Right ventricle myocardium superior (tissue), 1 donor: ENCODE measurements at regions not wholly inside any gene's neighbourhood (a gene's known extent, or its start where the extent isn't known, plus 50 kb on each side); places are given as distances from the start of the nearest gene placed in this dataset.
"Not testable (repeated sequence)": the region's sequence is repeated elsewhere in the genome, so short reads cannot be mapped to it uniquely, and the experiment has no call there.

Experiments
- ATAC-seq: fragments of 200-7000 bp; cut with Tn5 transposase; one replicate; pipeline ENCODE4 v1.9.1; 2020; ENCODE audit warnings: mild to moderate bottlenecking; ENCODE audit not compliant: poor library complexity
- DNase-seq: peaks from one replicate; pipeline ENCODE4 v3.0.0-alpha.2; 2020
- intact Hi-C: fragments of 100-400 bp; cut with DNase I; formaldehyde crosslinking; loops from one replicate; pipeline ENCODE4 v1.11.2; 2022
- donor health status: DM: no; HTN: yes; CAD: no; lungs with severe emphysema.

DNA sequence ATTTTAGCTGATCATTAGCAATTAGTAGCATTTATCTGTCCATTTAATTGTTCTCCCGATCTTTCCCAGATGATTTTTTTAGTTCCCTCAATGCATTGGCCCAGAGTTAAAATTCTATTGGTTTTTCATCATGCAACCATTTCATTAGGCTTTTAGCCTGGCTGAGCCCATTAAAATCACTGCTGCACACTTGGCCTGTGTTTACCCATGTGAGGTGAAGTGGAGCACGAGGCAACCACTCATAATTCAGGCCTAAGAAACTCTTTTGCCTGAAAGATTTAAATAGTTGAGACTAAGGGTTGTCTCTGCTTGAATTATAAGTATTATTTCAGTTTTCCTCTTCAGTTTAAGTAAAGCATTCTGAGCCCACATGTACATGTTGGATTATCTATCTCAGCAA is 889.0 kb upstream of the ADGRL4 start:
- no peak for ATAC-seq
- intact Hi-C loops = no loop called here
- no peak for DNase-seq

DNA sequence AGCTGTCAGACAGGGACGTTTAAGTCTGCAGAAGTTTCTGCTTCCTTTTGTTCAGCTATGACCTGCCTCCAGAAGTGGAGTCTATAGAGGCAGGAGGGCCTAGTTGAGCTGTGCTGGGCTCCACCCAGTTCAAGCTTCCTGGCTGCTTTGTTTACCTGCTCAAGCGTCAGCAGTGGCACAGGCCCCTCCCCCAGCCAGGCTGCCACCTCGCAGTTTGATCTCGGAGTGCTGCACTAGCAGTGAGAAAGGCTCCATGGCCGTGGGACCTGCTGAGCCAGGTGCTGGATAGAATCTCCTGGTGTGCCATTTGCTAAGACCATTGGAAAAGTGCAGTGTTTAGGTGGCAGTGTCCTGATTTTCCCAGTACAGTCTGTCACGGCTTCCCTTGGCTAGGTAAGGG is 887.6 kb upstream of the ADGRL4 start:
- intact Hi-C loops, ATAC-seq, DNase-seq: not testable (repeated sequence)

DNA sequence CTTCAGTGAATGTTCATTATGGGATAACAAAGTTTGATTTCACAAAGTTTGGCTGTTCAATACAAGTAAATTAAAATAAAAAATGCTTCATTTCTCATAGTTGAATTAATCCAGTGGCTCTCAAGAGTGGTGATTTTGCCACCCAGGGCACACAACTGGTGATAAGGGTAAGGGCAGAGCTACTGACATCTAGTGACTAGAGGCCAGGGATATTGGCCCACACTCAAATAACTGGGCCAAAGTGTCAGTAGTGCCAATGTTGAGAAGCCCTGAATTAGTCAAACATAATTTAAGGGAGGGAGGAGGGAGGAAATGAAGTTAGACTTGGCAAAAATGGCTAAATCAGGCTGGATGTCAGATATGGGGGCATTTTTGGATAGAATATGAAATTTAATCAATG is 880.5 kb upstream of the ADGRL4 start:
- intact Hi-C loops = no loop called here
- ATAC-seq = peak; percentile 73
- no peak for DNase-seq

DNA sequence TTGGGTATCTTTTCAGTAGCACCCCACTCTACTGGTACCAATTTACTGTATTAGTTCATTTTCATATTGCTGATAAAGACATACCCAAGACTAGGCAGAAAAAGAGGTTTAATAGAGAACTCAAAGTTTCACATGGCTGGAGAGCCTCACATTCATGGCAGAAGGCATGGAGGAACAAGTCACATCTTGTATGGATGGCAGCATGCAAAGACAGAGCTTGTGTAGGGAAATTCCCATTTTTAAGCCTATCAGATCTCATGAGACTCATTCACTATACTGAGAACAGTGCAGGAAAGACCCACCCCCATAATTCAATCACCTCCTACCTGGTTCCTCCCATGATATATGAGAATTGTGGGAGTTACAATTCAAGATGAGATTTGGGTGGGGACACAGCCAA is 878.6 kb upstream of the ADGRL4 start:
- no peak for ATAC-seq
- no peak for DNase-seq
- intact Hi-C loops = no loop called here

DNA sequence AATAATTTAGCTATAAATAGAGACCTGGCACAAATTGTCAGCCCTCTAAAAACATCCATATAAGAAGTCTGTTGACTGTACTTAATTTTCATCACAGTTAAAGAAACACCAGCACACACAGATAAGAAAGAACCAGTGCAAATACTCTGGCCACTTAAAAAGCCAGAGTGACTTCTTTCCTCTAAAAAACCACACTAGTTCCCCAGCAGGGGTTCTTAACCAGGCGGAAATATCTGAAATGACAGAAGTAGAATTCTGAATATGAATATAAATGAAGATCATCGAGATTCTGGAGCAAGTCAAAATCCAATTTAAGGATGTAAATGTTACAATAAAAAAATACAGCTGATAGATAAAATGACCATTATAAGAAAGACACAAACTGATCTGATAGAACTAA is 870.6 kb upstream of the ADGRL4 start:
- ATAC-seq (no peak), DNase-seq (no peak)
- intact Hi-C loops = no loop called here

DNA sequence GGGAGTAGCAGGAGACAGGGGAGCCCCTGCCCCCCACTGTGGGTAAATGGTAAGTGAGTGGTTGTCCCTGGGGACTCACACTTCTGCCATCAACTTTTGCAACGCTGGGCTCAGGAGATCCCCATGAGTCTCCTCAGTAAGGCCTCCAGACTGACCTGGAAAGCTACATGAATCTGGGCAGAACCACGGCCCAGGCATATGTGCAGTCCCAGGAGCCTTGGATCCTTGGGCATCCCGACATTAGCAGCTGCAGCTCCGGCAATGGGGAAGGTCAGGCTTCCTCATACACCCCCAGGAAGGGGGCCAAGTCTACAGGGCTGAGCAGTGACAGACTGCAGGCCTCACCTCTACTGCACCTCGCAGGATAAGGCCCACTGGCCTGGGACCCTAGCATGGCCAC is 868.7 kb upstream of the ADGRL4 start:
- intact Hi-C loops = no loop called here
- DNase-seq (no peak), ATAC-seq (no peak)

DNA sequence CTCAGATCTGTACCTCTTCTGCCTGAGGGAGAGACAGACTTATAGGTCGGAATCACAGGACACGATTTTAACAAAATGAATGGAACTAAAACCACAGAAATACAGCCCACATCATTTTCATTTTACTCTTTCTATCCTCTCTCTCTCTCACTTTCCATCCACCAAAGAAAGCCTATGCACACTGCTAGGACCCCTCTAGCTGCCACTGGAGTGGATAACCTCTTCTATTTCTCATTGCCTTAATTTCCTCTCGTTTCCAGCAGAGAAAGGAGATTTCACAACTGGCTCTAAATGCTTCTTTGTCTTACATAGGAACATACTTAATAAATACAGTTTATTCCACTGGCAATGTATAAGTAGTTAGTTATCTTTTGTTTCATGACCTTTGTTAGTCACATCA is 867.8 kb upstream of the ADGRL4 start:
- DNase-seq = no peak
- ATAC-seq = no peak
- intact Hi-C loops = no loop called here

DNA sequence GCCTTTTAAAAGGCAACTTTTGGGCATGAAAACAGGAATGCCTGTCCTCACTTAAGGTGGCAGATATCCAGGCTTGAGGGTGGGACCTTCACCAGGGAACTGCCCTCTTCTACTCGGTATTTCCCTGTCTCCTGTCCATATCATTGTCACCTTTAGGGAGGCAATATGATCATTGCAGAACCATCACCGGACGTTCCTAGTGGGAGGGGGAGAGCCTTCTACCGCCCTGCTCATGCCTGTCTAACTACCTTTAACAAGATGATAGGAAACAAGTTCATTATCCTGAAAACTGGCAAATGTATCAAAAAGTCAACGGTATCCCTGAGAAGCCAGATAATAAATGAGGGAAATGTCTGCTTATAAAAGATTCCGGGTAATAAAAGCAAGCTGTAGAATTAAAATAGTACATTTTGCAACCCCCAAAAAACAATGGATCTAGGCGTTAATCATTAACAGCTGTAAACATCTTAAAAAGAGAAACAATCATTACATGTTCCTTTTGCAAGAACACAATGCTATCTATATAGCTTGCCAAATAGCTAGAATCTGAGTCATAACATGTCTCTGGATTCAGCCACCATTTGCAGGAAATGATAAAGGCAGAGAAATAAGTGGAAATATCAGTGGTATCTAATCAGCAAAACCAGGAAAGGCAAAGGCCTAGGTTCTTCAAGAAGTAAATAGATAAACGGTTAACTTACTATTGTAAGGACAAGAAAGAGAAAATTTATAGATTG is 852.9 kb upstream of the ADGRL4 start:
- intact Hi-C loops = no loop called here
- DNase-seq = no peak
- ATAC-seq = no peak

DNA sequence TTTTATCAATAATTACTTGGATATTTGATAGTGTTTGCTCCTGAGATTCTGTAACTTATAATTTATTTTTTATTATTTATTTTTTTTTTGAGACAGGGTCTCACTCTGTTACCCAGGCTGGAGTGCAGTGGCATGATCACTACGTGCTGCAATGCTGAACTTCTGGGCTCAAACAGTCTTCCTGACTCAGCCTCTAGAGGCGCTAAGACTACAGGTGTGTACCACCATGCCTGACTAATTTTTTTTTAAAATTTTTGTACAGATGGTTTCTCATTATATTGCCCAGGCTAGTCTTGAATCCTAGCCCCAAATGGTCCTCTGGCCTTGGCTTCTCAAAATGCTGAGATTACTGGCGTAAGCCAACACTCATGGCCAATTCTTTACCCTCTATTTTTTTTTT is 845.5 kb upstream of the ADGRL4 start:
- DNase-seq (no peak), ATAC-seq (no peak)
- intact Hi-C loops = no loop called here

DNA sequence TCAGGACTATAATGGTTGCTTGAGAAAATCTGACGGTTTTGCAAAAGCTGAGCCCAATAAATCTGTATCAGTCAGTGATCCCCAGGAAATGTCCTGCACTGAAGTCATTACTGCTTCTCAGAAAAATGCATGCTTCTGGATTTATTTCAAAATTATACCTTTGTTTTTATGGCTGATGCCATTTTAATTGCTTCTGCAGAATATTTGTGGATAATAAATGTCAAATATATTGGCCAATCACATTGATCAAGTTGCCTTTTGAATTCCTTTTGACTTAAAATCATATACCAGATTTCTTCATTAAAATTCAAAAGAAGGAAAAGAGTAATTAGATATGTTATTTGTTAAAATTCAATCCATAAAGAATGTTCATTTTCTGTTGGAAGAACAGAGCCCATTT is 842.9 kb upstream of the ADGRL4 start:
- intact Hi-C loops = no loop called here
- ATAC-seq (no peak), DNase-seq (no peak)

DNA sequence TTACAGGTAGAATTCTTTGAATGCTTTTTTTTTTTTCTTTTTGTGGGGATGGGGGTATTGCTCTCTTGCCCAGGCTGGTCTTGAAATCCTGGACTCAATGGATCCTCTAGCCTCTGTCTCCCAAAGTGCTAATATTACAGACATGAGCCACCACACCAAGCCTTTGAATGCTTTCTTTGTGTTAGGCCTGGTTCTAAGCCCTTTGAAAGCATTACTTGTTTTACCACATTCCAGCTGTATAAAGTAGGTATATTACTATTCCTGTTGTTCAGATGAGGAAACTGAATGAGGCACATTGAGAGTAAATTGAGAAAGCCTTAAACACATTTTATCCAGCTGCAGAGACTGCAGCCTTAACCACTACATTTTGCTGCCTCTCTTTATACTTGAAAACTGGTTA is 841.8 kb upstream of the ADGRL4 start:
- DNase-seq (no peak), ATAC-seq (no peak)
- intact Hi-C loops = no loop called here

DNA sequence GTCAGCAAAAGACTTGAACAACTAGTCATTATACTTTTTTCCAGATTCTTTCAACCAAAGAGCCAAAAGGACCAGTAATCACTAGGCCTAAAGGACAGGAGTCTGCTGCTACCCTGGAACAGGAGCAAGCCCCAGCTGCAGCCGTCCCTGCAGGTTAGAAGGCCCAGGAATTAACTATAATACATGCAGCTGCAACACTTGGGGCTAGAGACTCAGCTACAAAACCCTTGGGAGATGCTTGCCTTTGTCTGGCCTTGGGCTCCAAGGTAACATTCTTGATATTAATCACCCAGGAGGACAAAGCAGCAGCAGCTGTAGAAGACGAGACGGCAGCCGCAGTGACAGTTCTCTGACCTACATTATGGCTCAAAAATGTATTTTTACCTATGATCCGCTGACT is 841.2 kb upstream of the ADGRL4 start:
- DNase-seq (no peak), ATAC-seq (peak; percentile 22)
- intact Hi-C loops = no loop called here

DNA sequence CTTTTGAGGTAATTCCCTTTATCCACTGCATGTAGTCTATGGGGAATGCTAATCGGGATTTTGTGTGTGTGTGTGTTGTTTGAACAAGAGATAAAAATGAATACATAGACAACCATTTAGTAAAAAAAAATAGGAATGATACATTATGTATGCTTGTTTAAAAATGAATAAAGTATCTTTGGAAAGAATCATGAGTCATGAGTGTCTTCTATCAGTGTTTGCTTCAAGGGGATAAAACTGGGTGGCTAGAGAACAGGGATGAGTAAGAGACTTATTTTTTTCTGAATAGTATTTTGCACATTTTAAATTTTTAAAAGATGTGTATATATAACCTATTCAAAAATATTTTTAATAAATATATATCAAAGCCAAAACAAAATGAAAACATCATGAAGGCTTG is 839.4 kb upstream of the ADGRL4 start:
- intact Hi-C loops = no loop called here
- ATAC-seq (no peak), DNase-seq (no peak)

DNA sequence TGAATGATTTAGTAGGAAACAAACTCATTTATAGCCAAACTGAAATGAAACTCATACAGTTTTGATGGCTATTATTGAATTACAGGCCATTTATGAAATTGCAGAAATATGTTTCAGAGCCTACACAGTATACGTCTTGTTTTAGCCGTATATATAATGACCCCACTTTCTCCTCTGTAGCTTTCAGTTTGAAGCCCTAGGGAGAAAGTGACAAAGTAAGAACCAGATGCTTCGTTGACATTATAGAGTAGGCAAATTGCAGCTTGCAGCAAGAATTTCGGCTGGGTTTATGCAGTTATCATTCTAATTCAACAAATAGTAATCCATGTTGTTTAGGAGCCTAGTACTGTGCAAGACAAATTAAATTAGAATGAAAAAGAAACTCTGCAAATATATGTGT is 836.3 kb upstream of the ADGRL4 start:
- intact Hi-C loops = no loop called here
- DNase-seq (no peak), ATAC-seq (no peak)

DNA sequence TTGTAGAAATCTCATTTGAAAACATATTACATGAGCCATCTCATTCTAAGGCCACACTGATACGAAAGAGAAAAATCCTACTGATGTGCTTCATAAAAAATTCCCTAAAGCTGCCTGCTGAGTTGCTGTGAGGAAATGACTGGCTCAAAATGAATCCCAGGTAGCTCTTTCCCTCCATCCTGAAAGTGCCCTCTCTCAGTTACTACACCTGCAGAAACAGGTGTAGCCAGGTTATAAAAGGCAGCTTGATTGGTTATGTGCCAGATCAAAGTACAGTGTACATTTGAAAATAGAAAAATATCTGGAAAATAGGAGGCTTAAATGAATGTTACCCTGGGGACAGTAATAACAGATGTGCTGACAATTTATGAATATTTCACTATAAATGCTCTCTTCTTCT is 833.4 kb upstream of the ADGRL4 start:
- DNase-seq (no peak), ATAC-seq (no peak)
- intact Hi-C loops = no loop called here

DNA sequence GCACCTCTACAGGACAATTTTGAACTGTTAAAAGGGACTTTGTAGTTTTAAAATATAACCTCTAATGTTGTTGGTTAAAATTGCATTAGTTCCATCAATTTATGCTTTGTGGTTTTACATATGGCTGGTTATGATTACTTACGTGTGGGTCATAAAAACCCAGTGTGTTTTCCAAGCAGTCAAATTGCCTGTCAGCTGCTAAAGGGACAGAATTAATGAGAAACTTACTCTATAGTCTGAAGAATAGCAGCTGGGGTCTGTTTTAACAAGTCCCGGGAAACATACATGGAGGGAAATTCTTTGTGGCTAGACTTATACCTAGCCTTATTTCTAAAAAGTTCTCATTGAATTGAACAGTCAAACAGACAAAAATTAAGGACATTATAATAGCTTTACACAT is 820.9 kb upstream of the ADGRL4 start:
- ATAC-seq (no peak), DNase-seq (no peak)
- intact Hi-C loops = no loop called here

DNA sequence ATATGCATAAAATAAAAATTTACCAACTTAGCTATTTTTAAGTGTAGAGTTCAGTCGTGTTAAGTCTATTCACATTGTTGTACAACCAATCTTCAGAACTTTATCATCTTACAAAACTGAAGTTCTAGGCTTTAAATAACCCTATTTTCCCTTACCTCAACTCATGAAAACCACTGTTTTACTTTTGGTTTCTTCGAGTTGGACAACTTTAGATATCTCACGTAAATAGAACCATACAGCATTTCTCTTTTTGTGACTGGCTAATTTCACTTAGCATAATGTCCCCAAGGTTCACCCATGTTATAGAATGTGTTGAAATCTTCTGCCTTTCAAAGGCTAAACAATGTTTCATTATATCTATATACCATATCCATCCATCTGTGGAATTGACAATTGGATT is 819.0 kb upstream of the ADGRL4 start:
- ATAC-seq (no peak), DNase-seq (no peak)
- intact Hi-C loops = no loop called here

DNA sequence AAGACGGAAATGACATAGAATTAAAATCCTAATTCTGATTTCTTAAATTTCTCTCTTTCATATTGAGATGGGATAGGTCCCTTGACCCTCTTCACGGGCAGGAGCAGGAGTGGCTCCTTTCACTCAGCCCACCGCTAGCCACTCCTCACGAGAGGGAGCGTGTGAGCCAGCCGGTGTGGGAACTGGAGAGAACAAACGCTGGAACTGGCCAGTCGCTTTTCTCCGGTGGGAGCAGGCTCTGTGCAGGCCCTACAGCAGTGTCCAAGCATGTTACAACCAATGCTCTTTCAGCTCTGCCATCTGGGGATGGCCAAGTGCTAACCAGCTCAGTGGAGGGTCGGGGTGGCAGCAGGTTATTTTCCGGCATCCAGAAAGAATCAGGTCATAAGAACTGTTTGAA is 815.5 kb upstream of the ADGRL4 start:
- no peak for DNase-seq
- ATAC-seq = no peak
- intact Hi-C loops = no loop called here

DNA sequence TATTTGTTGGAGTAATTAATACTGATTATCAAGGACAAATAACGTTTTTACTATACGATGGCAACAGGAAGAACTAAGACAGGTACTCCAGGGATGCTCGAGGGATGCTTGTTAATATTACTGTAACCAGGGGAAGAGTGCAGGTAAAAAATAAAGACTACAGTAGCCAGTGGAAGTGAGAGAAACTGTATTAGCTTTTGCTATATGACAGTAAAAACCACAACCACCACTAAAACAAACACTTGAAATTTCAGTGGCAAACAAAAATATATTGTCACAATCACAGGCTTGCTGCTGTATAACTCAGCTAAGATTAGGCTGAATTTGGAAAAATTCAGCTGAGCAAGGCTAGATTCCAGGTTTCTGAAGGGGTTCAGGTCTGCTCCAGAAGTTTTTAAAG is 812.6 kb upstream of the ADGRL4 start:
- ATAC-seq (no peak), DNase-seq (no peak)
- intact Hi-C loops = no loop called here

DNA sequence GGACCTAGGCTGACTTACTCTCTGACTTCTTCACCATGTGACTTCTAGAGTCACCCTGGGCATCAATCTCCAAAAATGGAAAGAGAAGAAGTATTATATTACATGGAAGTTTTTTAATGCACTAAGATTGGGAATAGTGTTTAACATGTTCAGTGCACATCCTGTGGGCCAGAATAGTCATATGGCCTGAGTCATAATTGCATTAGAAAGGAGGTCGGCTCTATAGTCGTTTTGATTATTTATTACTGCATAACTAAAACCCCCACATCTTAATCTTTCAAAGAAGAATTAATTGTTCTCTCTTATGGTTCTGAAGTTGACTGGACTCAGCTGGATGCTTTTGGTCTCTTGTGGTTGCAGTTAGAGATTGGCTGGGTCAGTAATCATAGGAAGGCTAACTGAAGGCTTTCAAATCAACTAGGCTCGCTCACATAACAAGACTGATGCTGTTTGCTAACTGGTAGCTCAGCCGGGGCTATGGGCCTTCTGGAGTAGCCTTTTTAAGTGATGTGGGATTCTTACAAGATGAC is 810.6 kb upstream of the ADGRL4 start:
- intact Hi-C loops = no loop called here
- DNase-seq (no peak), ATAC-seq (no peak)

DNA sequence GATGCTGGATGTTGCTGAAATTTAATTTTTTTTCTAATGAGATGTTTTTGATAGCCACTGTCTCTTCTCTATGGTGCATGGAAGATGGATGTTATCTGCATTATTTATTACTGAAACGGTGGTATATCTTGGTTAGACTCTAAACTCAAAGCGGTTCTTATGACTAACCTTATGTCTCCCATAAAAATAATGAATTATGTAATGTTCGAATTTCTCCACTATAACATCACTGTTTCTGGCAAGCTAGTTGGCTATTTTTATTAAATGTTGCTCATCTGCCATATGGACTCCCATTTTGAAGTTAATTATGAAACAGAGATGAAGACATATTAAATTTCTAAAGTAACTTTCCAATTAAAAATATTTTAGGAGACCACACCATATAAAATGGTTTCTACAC is 808.6 kb upstream of the ADGRL4 start:
- ATAC-seq (no peak), DNase-seq (no peak)
- intact Hi-C loops = no loop called here
